Peyer's patch (tissue), 4 donors: ENCODE measurements at regions not wholly inside any gene's neighbourhood (a gene's known extent, or its start where the extent isn't known, plus 50 kb on each side); places are given as distances from the start of the nearest gene placed in this dataset.
"Not testable (repeated sequence)": the region's sequence is repeated elsewhere in the genome, so short reads cannot be mapped to it uniquely, and the experiment has no call there.

Experiments
- DNase-seq, 3 donors: peaks; one replicate each; pipeline ENCODE4 v3.0.0-alpha.2; 2017 to 2019
- H3K27ac ChIP-seq, 4 donors: fragments of 200-600 bp; sonication (generic); one replicate each; pipeline ENCODE4 v1.5.1; 2016 to 2019
- H3K27me3 ChIP-seq, 2 donors: fragments of 200-600 bp; sonication (generic); one replicate each; pipeline ENCODE4 v1.5.1; 2019
- H3K36me3 ChIP-seq, 3 donors: fragments of 200-600 bp; sonication (generic); one replicate each; pipeline ENCODE4 v1.5.1; 2016 to 2019
- H3K4me1 ChIP-seq, 4 donors: fragments of 200-600 bp; sonication (generic); one replicate each; pipeline ENCODE4 v1.5.1; 2016 to 2019
- H3K4me3 ChIP-seq, 4 donors: fragments of 200-600 bp; sonication (generic); 1 replicate in 3 of 4; 2 replicates in 1 of 4; pipeline ENCODE4 v1.5.1; 2016 to 2019; ENCODE audit warnings: mild to moderate bottlenecking in 1 of 4
- H3K9me3 ChIP-seq, 4 donors: fragments of 200-600 bp; sonication (generic); one replicate each; pipeline ENCODE4 v1.5.1; 2016 to 2019; ENCODE audit warnings: mild to moderate bottlenecking in 1 of 4
- CTCF ChIP-seq, 6 experiments: fragments of 450-650 bp in 4 of 6; fragments of 200-600 bp in 2 of 6; sonication (generic) in 1 of 6; IDR thresholded peaks; one replicate each; pipeline ENCODE4 v1.5.1; 2017 to 2019; ENCODE audit warnings: antibody characterized with exemption in 6 of 6, mild to moderate bottlenecking in 3 of 6, moderate library complexity in 1 of 6
- POLR2A ChIP-seq, 2 donors: fragments of 450-650 bp; IDR thresholded peaks; one replicate each; pipeline ENCODE4 v1.5.1; 2017; ENCODE audit warnings: antibody characterized with exemption in 2 of 2, mild to moderate bottlenecking in 2 of 2, moderate library complexity in 2 of 2
- small RNA-seq, 2 donors: library from RNA; depleted of rRNA; stranded (forward); fragments of <200 nt; gene quantifications; one replicate each; pipeline ENCODE3, GENCODE V24; 2016

GRCh38 chr14:51597261-51598001, 54.3 kb upstream of the FRMD6 start:
- no peaks in the 10 kb centered on the region for H3K27me3 ChIP-seq
- no peaks in the 10 kb centered on the region for H3K36me3 ChIP-seq
- H3K4me1 ChIP-seq: no peaks in the 10 kb centered on the region
- no peak overlapping the region for H3K27ac ChIP-seq
- no peak overlapping the region for H3K4me3 ChIP-seq
- DNase-seq: no peak
- TF ChIP-seq CTCF (IDR thresholded peaks at IDR 0.05) (no peak), POLR2A (IDR thresholded peaks at IDR 0.05) (no peak)
- H3K9me3 ChIP-seq: no peaks in the 10 kb centered on the region

GRCh38 chr14:51598924-51599600, 52.6 kb upstream of the FRMD6 start:
- not testable (repeated sequence) for H3K4me1 ChIP-seq, H3K27me3 ChIP-seq, H3K27ac ChIP-seq, H3K4me3 ChIP-seq, DNase-seq, H3K36me3 ChIP-seq, H3K9me3 ChIP-seq

GRCh38 chr14:51600658-51601057, 51.1 kb upstream of the FRMD6 start:
- TF ChIP-seq POLR2A (IDR thresholded peaks at IDR 0.05) (no peak), CTCF (IDR thresholded peaks at IDR 0.05) (no peak)
- Histone ChIP-seq H3K4me3 (no peak overlapping the region), H3K36me3 (no peaks in the 10 kb centered on the region), H3K27ac (no peak overlapping the region), H3K27me3 (no peaks in the 10 kb centered on the region), H3K4me1 (no peaks in the 10 kb centered on the region), H3K9me3 (no peaks in the 10 kb centered on the region)
- DNase-seq: no peak

Small RNAs in the stretch of these regions (small RNA-seq; reads per million reads assigned to genes)
- 0 reads per million in 2 donors for gene RNU6-1291P
